B cell (primary cell): ENCODE measurements at regions not wholly inside any gene's neighbourhood (a gene's known extent, or its start where the extent isn't known, plus 50 kb on each side); places are given as distances from the start of the nearest gene placed in this dataset.

Source experiments
- CTCF ChIP-seq: fragments of 200-600 bp; IDR thresholded peaks from one replicate; pipeline ENCODE4 v1.8.0; 2022; ENCODE audit warnings: antibody characterized with exemption, mild to moderate bottlenecking
- EZH2 ChIP-seq: IDR thresholded peaks from 2 replicates; pipeline ENCODE4 v1.6.1; 2012; ENCODE audit warnings: borderline replicate concordance, low read depth, mild to moderate bottlenecking, moderate library complexity, low read length; ENCODE audit not compliant: insufficient read depth, poor library complexity, severe bottlenecking

- TF ChIP-seq CTCF: no peak
- no peak for TF ChIP-seq EZH2
Observed at GRCh38 chr5:173804579-173804978, 83.6 kb upstream of the CPEB4 start.
